H9 (cell line): ENCODE measurements at regions not wholly inside any gene's neighbourhood (a gene's known extent, or its start where the extent isn't known, plus 50 kb on each side); places are given as distances from the start of the nearest gene placed in this dataset.

Experiments used
- DNase-seq: peaks from one replicate; pipeline ENCODE4 v3.0.0-alpha.2; 2017
- H2AFZ ChIP-seq: one replicate; pipeline ENCODE4 v1.6.1; 2013; ENCODE audit warnings: mild to moderate bottlenecking, low read length, control low read depth, moderate library complexity
- H2AK5ac ChIP-seq: 2 replicates; pipeline ENCODE4 v1.6.1; 2013; ENCODE audit warnings: low read length, control low read depth, mixed read lengths; ENCODE audit not compliant: insufficient read length
- H2BK120ac ChIP-seq: one replicate; pipeline ENCODE4 v1.6.1; 2013; ENCODE audit warnings: low read depth, mild to moderate bottlenecking, low read length, control low read depth, inconsistent platforms; ENCODE audit not compliant: poor library complexity, severe bottlenecking
- H2BK12ac ChIP-seq: 2 replicates; pipeline ENCODE4 v1.6.1; 2013; ENCODE audit warnings: low read length, control low read depth, mixed read lengths, low read depth; ENCODE audit not compliant: insufficient read length
- H2BK15ac ChIP-seq: 2 replicates; pipeline ENCODE4 v1.6.1; 2013; ENCODE audit warnings: low read depth, low read length, control low read depth
- H2BK20ac ChIP-seq: one replicate; pipeline ENCODE4 v1.6.1; 2013; ENCODE audit warnings: low read depth, mild to moderate bottlenecking, low read length, control low read depth, inconsistent platforms; ENCODE audit not compliant: poor library complexity, severe bottlenecking
- H2BK5ac ChIP-seq: 2 replicates; pipeline ENCODE4 v1.6.1; 2013; ENCODE audit warnings: low read length, control low read depth, mixed read lengths; ENCODE audit not compliant: insufficient read length
- H3K14ac ChIP-seq: 2 replicates; pipeline ENCODE4 v1.6.1; 2013; ENCODE audit warnings: low read length, control low read depth; ENCODE audit not compliant: insufficient read depth
- H3K18ac ChIP-seq: 2 replicates; pipeline ENCODE4 v1.6.1; 2013; ENCODE audit warnings: low read depth, mild to moderate bottlenecking, mixed read lengths, low read length, control low read depth; ENCODE audit not compliant: insufficient read length
- H3K23ac ChIP-seq: 2 replicates; pipeline ENCODE4 v1.6.1; 2013; ENCODE audit warnings: low read length, control low read depth, mixed read lengths, low read depth; ENCODE audit not compliant: insufficient read length
- H3K23me2 ChIP-seq: 2 replicates; pipeline ENCODE4 v1.6.1; 2013; ENCODE audit warnings: low read depth, mild to moderate bottlenecking, mixed read lengths, low read length, control low read depth; ENCODE audit not compliant: insufficient read length, poor library complexity, severe bottlenecking
- H3K27ac ChIP-seq: 2 replicates; pipeline ENCODE4 v1.5.1; 2013; ENCODE audit warnings: low read length, control low read depth, mixed read lengths, low read depth; ENCODE audit not compliant: insufficient read length
- H3K27me3 ChIP-seq: 2 replicates; pipeline ENCODE4 v1.6.1; 2013; ENCODE audit warnings: low read length, control low read depth, inconsistent platforms; ENCODE audit not compliant: insufficient read depth
- H3K4ac ChIP-seq: 2 replicates; pipeline ENCODE4 v1.6.1; 2013; ENCODE audit warnings: low read depth, mild to moderate bottlenecking, control low read depth, inconsistent platforms, low read length, moderate library complexity
- H3K4me1 ChIP-seq: 2 replicates; pipeline ENCODE4 v1.6.1; 2013; ENCODE audit warnings: low read length, control low read depth, inconsistent platforms; ENCODE audit not compliant: insufficient read depth
- H3K4me2 ChIP-seq: 2 replicates; pipeline ENCODE4 v1.6.1; 2013; ENCODE audit warnings: low read length, control low read depth, mixed read lengths; ENCODE audit not compliant: insufficient read length, insufficient read depth
- H3K56ac ChIP-seq: 2 replicates; pipeline ENCODE4 v1.6.1; 2013; ENCODE audit warnings: low read depth, mild to moderate bottlenecking, mixed read lengths, low read length, control low read depth; ENCODE audit not compliant: insufficient read length
- H3K79me1 ChIP-seq: 2 replicates; pipeline ENCODE4 v1.6.1; 2013; ENCODE audit warnings: low read depth, mild to moderate bottlenecking, moderate library complexity, low read length, control low read depth, inconsistent platforms; ENCODE audit not compliant: insufficient read depth, poor library complexity, severe bottlenecking
- H3K79me2 ChIP-seq: 2 replicates; pipeline ENCODE4 v1.6.1; 2013; ENCODE audit warnings: low read length, control low read depth, inconsistent platforms; ENCODE audit not compliant: insufficient read depth
- H3K9ac ChIP-seq: 2 replicates; pipeline ENCODE4 v1.6.1; 2013; ENCODE audit warnings: low read length, control low read depth, mixed read lengths; ENCODE audit not compliant: insufficient read length; ENCODE audit errors: extremely low read depth
- H3K9me3 ChIP-seq: one replicate; pipeline ENCODE4 v1.6.1; 2013; ENCODE audit warnings: low read depth, low read length, inconsistent platforms; ENCODE audit not compliant: control insufficient read depth
- H3T11ph ChIP-seq: one replicate; pipeline ENCODE4 v1.6.1; 2013; ENCODE audit warnings: mild to moderate bottlenecking, low read length, control low read depth, inconsistent platforms
- H4K20me1 ChIP-seq: one replicate; pipeline ENCODE4 v1.6.1; 2013; ENCODE audit not compliant: control insufficient read depth, insufficient read length, insufficient read depth
- H4K5ac ChIP-seq: 2 replicates; pipeline ENCODE4 v1.6.1; 2013; ENCODE audit warnings: low read depth, mild to moderate bottlenecking, mixed read lengths, low read length, control low read depth; ENCODE audit not compliant: insufficient read length
- H4K8ac ChIP-seq: replicated peaks from 2 replicates; pipeline ENCODE4 v1.6.1; 2013; ENCODE audit warnings: low read length, control low read depth, mixed read lengths, low read depth; ENCODE audit not compliant: insufficient read length
- H4K91ac ChIP-seq: 2 replicates; pipeline ENCODE4 v1.6.1; 2013; ENCODE audit warnings: low read depth, mild to moderate bottlenecking, moderate library complexity, mixed read lengths, low read length, control low read depth; ENCODE audit not compliant: insufficient read length
- H3K27ac Mint-ChIP-seq, 3 experiments: 2 replicates in 2 of 3; 3 replicates in 1 of 3; pipeline ENCODE4 v1.8.0; 2020 to 2021; ENCODE audit warnings: mixed read lengths in 3 of 3, mild to moderate bottlenecking in 1 of 3, moderate library complexity in 1 of 3
- H3K27me3 Mint-ChIP-seq: 2 replicates; pipeline ENCODE4 v1.8.0; 2021; ENCODE audit warnings: low read depth, mild to moderate bottlenecking, moderate library complexity, mixed read lengths
- H3K36me3 Mint-ChIP-seq, 3 experiments: 2 replicates in 2 of 3; 3 replicates in 1 of 3; pipeline ENCODE4 v1.8.0; 2020 to 2021; ENCODE audit warnings: low read depth in 3 of 3, mixed read lengths in 3 of 3; ENCODE audit not compliant: insufficient read depth in 1 of 3
- H3K4me1 Mint-ChIP-seq, 2 experiments: 2 replicates each; pipeline ENCODE4 v1.8.0; 2020; ENCODE audit warnings: mixed read lengths in 2 of 2
- H3K4me3 Mint-ChIP-seq, 2 experiments: 2 replicates in 1 of 2; 3 replicates in 1 of 2; pipeline ENCODE4 v1.8.0; 2020 to 2021; ENCODE audit warnings: mild to moderate bottlenecking in 2 of 2, mixed read lengths in 2 of 2, moderate library complexity in 1 of 2
- H3K9me3 Mint-ChIP-seq, 2 experiments: 2 replicates in 1 of 2; 3 replicates in 1 of 2; pipeline ENCODE4 v1.8.0; 2020; ENCODE audit warnings: mild to moderate bottlenecking in 2 of 2, mixed read lengths in 2 of 2, moderate library complexity in 1 of 2
- WGBS: extraction: QIAGEN DNeasy Blood & Tissue Kit; methylation state at CpG from one replicate; pipeline ENCODE4 v1.1.7; 2013; ENCODE audit warnings: missing lambda C conversion rate, low lambda C conversion rate, mixed read lengths; ENCODE audit not compliant: insufficient read length; ENCODE audit errors: extremely low coverage; 5-methylcytosine and 5-hydroxymethylcytosine counted together
- TF ChIP-seq, protein P1 (sequence below): fragments of 200-600 bp; sonication (generic); conservative IDR thresholded peaks from 3 replicates; pipeline ENCODE4 v1.8.0; 2021; ENCODE audit warnings: antibody characterized with exemption, mild to moderate bottlenecking

DNA sequence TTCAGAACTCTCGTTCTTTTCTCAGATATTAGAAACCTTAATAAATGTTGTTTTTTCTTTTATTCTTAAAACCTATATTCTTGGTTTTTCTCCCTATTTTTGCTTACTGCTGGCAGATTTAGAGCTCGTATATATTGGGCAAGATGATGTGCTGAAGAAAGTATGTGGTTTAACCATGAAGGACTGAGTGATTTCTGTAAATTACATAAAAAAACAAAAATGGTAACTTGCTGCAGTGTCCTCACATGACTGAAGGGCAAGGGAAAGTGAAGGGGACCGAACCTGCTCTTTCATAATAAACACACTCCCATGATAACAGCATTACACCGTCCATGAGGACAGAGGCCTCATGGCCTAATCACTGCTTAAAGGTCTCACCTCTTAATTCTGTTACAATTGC, 393.8 kb upstream of the ZNF608 start:
- Histone ChIP-seq H3K14ac (no peak overlapping the region), H3K23ac (no peak overlapping the region), H3K4me1 (no peaks in the 10 kb centered on the region; the same call in 1 of the 2 replicates), H3K56ac (no peak overlapping the region), H4K8ac (no peak overlapping the region), H4K5ac (no peak overlapping the region), H2AFZ (no peak overlapping the region), H2BK15ac (no peak overlapping the region), H4K91ac (no peak overlapping the region), H2BK20ac (no peak overlapping the region), H3K9ac (no peak overlapping the region), H3K23me2 (no peaks in the 10 kb centered on the region), H3K27ac (no peak overlapping the region), H2BK5ac (no peak overlapping the region), H4K20me1 (no peaks in the 10 kb centered on the region), H3K27me3 (no peaks in the 10 kb centered on the region), H3K79me1 (no peaks in the 10 kb centered on the region), H3K9me3 (no peaks in the 10 kb centered on the region), H3K4ac (no peak overlapping the region), H3K4me2 (no peak overlapping the region), H3K79me2 (no peaks in the 10 kb centered on the region), H3T11ph (no peak overlapping the region), H3K18ac (no peak overlapping the region), H2BK120ac (no peak overlapping the region), H2AK5ac (no peak overlapping the region), H2BK12ac (no peak overlapping the region)
- H3K4me3 Mint-ChIP-seq: no peak overlapping the region
- H3K27me3 Mint-ChIP-seq: no peaks in the 10 kb centered on the region
- no CpG with 5 or more reads among the region's 4 CpGs for WGBS
- peaks cover 0 to 3% of the 10 kb centered on the region in 2 experiments; a peak in 2 of 5 replicates for H3K9me3 Mint-ChIP-seq
- no peak for DNase-seq
- TF ChIP-seq, protein P1, sequence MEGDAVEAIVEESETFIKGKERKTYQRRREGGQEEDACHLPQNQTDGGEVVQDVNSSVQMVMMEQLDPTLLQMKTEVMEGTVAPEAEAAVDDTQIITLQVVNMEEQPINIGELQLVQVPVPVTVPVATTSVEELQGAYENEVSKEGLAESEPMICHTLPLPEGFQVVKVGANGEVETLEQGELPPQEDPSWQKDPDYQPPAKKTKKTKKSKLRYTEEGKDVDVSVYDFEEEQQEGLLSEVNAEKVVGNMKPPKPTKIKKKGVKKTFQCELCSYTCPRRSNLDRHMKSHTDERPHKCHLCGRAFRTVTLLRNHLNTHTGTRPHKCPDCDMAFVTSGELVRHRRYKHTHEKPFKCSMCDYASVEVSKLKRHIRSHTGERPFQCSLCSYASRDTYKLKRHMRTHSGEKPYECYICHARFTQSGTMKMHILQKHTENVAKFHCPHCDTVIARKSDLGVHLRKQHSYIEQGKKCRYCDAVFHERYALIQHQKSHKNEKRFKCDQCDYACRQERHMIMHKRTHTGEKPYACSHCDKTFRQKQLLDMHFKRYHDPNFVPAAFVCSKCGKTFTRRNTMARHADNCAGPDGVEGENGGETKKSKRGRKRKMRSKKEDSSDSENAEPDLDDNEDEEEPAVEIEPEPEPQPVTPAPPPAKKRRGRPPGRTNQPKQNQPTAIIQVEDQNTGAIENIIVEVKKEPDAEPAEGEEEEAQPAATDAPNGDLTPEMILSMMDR: no peak
- H3K36me3 Mint-ChIP-seq: peaks cover 0 to 5% (median 0%) of the 10 kb centered on the region in 3 experiments; a peak in 2 of 7 replicates
- H3K27ac Mint-ChIP-seq: no peak overlapping the region
- peaks cover 2 to 3% of the 10 kb centered on the region in 2 experiments for H3K4me1 Mint-ChIP-seq
